Tibial nerve (tissue), 4 donors: ENCODE measurements at regions not wholly inside any gene's neighbourhood (a gene's known extent, or its start where the extent isn't known, plus 50 kb on each side); places are given as distances from the start of the nearest gene placed in this dataset.
"Not testable (repeated sequence)": the region's sequence is repeated elsewhere in the genome, so short reads cannot be mapped to it uniquely, and the experiment has no call there.

ENCODE experiments used
- EP300 ChIP-seq, 2 donors: sonication (generic); formaldehyde crosslinking; IDR thresholded peaks; one replicate each; pipeline ENCODE4 v1.6.1; 2017; ENCODE audit warnings: antibody characterized with exemption in 2 of 2, mild to moderate bottlenecking in 1 of 2
- POLR2A ChIP-seq, 2 donors: fragments of 450-650 bp; IDR thresholded peaks; one replicate each; pipeline ENCODE4 v1.6.1; 2017; ENCODE audit warnings: antibody characterized with exemption in 2 of 2, mild to moderate bottlenecking in 2 of 2, moderate library complexity in 2 of 2
- TF ChIP-seq, protein P1 (sequence below), 5 experiments: fragments of 200-600 bp in 3 of 5; fragments of 450-650 bp in 2 of 5; sonication (generic) in 3 of 5; IDR thresholded peaks; one replicate each; pipeline ENCODE4 v1.5.1; 2016 to 2019; ENCODE audit warnings: antibody characterized with exemption in 5 of 5, mild to moderate bottlenecking in 3 of 5, moderate library complexity in 2 of 5

DNA sequence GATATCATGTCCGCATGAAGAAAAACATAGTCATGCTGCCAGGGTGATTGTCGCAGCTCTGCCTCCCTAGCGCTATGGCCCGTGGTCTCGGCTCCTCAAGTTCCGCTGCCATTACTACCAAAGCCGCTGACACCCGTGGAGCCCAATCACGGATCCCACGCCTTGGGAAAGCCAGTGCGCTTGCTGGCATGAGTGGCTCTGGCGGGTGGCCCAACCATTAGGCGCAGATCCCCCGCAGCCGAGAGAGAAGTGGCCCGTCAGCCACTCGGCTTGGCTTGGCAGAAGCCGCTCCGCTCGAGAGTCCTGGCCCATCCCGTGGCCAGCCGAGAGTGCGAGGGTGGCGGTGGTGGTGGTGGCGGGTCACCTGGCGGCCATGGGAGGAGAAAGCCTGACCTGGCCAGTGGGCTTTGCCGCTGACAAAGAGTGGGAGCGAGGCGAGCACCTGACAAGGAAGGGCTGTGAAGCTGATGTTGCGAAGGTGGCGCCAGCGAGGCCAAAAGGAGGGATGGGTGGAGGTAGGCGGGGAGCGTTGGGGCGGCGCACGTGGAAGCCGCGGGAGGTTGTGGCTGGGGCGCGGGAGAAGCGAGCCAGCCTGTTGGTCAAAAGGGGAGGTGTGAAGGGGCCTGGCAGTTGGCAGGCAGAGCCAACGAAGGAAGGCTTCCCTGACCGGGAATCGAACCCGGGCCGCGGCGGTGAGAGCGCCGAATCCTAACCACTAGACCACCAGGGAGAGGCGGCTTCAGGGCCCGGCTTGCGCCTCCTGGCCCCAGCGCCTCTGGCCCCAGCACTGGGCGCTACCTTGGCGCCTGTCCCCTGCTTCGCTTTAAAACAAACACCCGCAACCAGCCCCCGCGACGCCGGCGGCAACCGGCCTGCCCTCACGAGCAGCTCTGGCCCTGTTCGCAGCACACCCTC lies 51.0 kb upstream of the FCGR2A start:
- TF ChIP-seq, protein P1, sequence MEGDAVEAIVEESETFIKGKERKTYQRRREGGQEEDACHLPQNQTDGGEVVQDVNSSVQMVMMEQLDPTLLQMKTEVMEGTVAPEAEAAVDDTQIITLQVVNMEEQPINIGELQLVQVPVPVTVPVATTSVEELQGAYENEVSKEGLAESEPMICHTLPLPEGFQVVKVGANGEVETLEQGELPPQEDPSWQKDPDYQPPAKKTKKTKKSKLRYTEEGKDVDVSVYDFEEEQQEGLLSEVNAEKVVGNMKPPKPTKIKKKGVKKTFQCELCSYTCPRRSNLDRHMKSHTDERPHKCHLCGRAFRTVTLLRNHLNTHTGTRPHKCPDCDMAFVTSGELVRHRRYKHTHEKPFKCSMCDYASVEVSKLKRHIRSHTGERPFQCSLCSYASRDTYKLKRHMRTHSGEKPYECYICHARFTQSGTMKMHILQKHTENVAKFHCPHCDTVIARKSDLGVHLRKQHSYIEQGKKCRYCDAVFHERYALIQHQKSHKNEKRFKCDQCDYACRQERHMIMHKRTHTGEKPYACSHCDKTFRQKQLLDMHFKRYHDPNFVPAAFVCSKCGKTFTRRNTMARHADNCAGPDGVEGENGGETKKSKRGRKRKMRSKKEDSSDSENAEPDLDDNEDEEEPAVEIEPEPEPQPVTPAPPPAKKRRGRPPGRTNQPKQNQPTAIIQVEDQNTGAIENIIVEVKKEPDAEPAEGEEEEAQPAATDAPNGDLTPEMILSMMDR (IDR thresholded peaks at IDR 0.05), result not testable (repeated sequence)
- TF ChIP-seq POLR2A, EP300 (IDR thresholded peaks at IDR 0.05): not testable (repeated sequence)
